ENCODE measurements at regions not wholly inside any gene's neighbourhood (a gene's known extent, or its start where the extent isn't known, plus 50 kb on each side); places are given as distances from the start of the nearest gene placed in this dataset.

DNA sequence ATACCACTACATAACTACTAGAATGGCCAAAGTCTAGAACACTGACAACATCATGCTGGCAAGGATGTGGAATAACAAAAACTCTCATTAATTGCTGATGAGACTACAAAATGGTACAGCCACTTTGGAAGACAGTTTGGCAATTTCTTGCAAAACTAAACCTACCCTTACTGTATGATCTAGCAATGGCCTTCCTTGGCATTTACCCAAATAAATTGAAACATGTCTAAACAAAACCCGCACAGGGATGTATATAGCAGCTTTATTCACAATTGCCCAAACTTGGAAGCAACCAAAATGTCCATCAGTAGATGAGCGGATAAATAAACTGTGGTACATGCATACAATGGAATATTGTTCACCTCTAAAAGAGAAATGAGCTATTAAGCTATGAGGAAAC is 87.9 kb upstream of the SLC24A5 start:
- TF ChIP-seq CTCF (IDR thresholded peaks at IDR 0.05), result no peak
- no peak for TF ChIP-seq POLR2A (IDR thresholded peaks at IDR 0.05)
